Cardiac muscle cell (in vitro differentiated cells and primary cell): ENCODE measurements at regions not wholly inside any gene's neighbourhood (a gene's known extent, or its start where the extent isn't known, plus 50 kb on each side); places are given as distances from the start of the nearest gene placed in this dataset.

Experiments
- DNase-seq, 2 donors: peaks; one replicate each; pipeline versions ENCODE4 v3.0.0 to v3.0.0-alpha.2; 2010 to 2017; ENCODE audit warnings: low read depth in 1 of 2, low spot score in 1 of 2
- H3K27ac ChIP-seq: fragments of 200-600 bp; sonication (generic); 2 replicates; pipeline ENCODE4 v1.5.1; 2016
- H3K27me3 ChIP-seq: fragments of 200-600 bp; sonication (generic); 2 replicates; pipeline ENCODE4 v1.6.0; 2016; ENCODE audit warnings: control low read depth
- H3K36me3 ChIP-seq: fragments of 200-600 bp; sonication (generic); 2 replicates; pipeline ENCODE4 v1.5.1; 2016; ENCODE audit warnings: control low read depth
- H3K4me1 ChIP-seq: fragments of 200-600 bp; sonication (generic); 2 replicates; pipeline ENCODE4 v1.8.1; 2017; ENCODE audit warnings: low read depth, mild to moderate bottlenecking, mixed run types
- H3K4me3 ChIP-seq: fragments of 200-600 bp; sonication (generic); 2 replicates; pipeline ENCODE4 v1.5.1; 2016; ENCODE audit warnings: mild to moderate bottlenecking
- H3K9me3 ChIP-seq: fragments of 200-600 bp; sonication (generic); 2 replicates; pipeline ENCODE4 v1.5.1; 2017; ENCODE audit warnings: low read depth, mild to moderate bottlenecking, control low read depth
- TF ChIP-seq, protein P1 (sequence below): IDR thresholded peaks from 2 replicates; pipeline ENCODE4 v1.5.1; 2012; ENCODE audit warnings: low read depth, mild to moderate bottlenecking, low read length

DNA sequence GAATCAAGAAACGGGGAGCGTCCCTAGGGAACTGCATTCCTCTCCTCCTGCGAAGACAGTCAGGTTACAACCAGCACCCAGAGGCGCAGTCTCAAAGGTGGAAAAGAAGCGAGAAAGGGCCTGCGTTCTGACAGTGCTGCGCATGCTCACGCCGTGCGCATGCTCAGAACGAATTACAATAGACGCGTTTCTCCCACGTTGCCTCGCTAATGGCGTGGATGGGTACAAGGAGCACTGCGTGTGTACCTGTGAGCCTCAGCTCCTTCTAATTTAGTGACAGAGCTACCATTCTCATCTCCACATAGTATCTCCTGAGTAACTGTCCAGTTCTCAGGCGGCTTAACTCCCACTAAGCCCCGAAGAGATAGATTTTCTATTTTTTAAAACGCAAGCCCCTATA lies 448.8 kb downstream of the TXNL1 start:
- Histone ChIP-seq H3K4me3 (no peak overlapping the region), H3K4me1 (no peaks in the 10 kb centered on the region), H3K27me3 (no peaks in the 10 kb centered on the region), H3K36me3 (no peaks in the 10 kb centered on the region), H3K27ac (no peak overlapping the region), H3K9me3 (no peaks in the 10 kb centered on the region)
- TF ChIP-seq, protein P1, sequence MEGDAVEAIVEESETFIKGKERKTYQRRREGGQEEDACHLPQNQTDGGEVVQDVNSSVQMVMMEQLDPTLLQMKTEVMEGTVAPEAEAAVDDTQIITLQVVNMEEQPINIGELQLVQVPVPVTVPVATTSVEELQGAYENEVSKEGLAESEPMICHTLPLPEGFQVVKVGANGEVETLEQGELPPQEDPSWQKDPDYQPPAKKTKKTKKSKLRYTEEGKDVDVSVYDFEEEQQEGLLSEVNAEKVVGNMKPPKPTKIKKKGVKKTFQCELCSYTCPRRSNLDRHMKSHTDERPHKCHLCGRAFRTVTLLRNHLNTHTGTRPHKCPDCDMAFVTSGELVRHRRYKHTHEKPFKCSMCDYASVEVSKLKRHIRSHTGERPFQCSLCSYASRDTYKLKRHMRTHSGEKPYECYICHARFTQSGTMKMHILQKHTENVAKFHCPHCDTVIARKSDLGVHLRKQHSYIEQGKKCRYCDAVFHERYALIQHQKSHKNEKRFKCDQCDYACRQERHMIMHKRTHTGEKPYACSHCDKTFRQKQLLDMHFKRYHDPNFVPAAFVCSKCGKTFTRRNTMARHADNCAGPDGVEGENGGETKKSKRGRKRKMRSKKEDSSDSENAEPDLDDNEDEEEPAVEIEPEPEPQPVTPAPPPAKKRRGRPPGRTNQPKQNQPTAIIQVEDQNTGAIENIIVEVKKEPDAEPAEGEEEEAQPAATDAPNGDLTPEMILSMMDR: no peak
- no peak for DNase-seq

DNA sequence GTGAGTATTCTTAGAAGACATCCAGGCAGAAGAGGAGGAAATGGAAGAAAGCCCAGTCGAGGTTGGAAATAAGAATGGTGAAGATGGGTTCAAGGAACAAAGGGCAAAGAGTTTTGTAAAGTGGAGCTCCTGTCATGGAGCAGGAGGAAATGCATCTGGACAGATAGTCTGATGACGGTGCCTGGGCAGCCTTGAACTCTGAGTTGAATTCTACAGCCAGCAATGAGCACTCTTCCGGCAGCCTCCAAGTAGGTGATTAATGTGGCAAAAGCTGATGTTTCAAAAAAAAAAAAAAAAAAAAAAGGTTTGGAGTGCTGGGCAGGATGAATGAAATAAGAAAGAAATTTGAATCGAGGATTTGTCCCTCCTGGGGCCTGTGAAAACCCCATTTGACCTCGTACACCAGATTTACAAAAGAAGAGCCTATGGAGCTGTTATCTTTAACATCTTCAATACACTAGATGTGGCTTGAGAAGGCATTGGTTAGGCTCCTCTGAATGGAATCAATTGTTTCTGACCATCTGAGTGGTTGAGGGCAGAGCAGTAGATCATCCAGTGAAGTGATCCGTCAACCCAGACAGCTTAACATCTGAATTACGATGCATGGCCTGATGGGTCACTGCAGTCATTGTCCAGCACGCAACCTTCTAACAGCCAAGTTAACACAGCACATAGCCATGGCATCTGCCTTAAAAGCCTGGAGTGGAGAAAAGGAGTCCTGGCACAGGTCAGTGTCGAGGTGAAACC lies 449.7 kb downstream of the TXNL1 start:
- H3K9me3 ChIP-seq: no peaks in the 10 kb centered on the region
- DNase-seq: no peak
- H3K4me1 ChIP-seq: no peaks in the 10 kb centered on the region
- H3K36me3 ChIP-seq: no peaks in the 10 kb centered on the region
- H3K4me3 ChIP-seq: no peak overlapping the region
- H3K27me3 ChIP-seq: no peaks in the 10 kb centered on the region
- H3K27ac ChIP-seq: no peak overlapping the region
- TF ChIP-seq, protein P1: no peak

DNA sequence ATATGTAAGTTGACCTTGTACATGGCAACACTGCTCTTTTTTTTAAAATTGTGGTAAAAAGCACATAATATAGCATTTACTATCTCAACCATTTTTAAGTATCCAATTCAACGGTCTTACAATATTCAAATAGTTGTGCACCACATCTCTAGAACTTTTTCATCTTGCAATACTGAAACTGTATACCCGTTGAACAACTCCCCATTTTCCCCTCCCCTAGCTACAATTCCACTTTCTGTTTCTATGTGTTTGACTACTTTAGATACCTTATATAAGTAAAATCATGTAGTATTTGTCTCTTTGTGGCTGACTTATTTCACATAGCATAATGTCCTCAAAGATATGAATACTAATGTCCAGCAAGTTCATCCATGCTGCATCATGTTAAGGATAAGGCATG lies 452.1 kb downstream of the TXNL1 start:
- no peak overlapping the region for H3K27ac ChIP-seq
- TF ChIP-seq, protein P1: no peak
- H3K27me3 ChIP-seq: no peaks in the 10 kb centered on the region
- DNase-seq: no peak
- H3K36me3 ChIP-seq: no peaks in the 10 kb centered on the region
- no peak overlapping the region for H3K4me3 ChIP-seq
- no peaks in the 10 kb centered on the region for H3K4me1 ChIP-seq
- H3K9me3 ChIP-seq: no peaks in the 10 kb centered on the region

DNA sequence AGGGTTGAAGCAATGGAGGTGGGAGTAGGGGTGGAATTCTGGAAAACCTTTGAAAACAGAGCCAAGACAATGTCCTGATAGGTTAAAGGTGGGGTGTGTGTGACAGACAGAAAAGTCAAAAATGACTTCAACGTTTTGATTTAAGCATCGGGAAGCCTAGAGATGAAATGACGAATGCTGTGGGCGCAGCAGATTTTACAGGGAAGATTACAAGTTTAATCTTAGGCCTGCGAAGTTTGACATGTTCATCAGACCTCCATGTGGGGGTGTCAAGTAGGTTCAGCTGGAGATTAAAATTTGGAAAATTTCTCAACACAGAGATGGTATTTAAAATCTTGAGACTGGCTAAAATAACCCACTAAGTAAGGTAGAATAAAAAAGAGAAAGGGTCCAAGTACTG lies 453.3 kb downstream of the TXNL1 start:
- H3K36me3 ChIP-seq: no peaks in the 10 kb centered on the region
- DNase-seq: no peak
- no peak overlapping the region for H3K27ac ChIP-seq
- H3K4me3 ChIP-seq: no peak overlapping the region
- no peaks in the 10 kb centered on the region for H3K4me1 ChIP-seq
- no peaks in the 10 kb centered on the region for H3K27me3 ChIP-seq
- TF ChIP-seq, protein P1: no peak
- no peaks in the 10 kb centered on the region for H3K9me3 ChIP-seq

DNA sequence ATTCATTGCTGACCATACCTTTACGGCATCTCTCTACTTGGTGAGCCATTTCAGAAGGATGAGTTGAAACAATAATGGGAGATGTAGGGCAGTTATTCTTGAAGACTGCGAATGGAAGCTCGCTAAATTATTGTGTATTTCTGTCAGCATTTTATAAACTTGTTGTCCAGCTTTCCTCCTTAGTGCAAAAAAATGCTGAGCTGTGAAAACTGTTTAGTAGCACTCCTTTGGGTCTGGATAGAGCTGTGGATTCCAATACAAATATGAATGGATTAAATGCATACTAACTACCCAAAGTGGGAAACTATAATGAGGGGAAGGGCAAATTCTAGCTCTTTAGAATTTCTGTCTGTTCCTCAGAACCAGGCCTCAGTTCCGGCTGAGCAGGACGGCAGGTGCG lies 461.6 kb downstream of the TXNL1 start:
- Histone ChIP-seq H3K4me1 (no peaks in the 10 kb centered on the region), H3K27ac (no peak overlapping the region), H3K27me3 (no peaks in the 10 kb centered on the region), H3K4me3 (no peak overlapping the region), H3K36me3 (no peaks in the 10 kb centered on the region), H3K9me3 (no peaks in the 10 kb centered on the region)
- TF ChIP-seq, protein P1: no peak
- DNase-seq: no peak
